GM21515 (cell line): ENCODE measurements at regions not wholly inside any gene's neighbourhood (a gene's known extent, or its start where the extent isn't known, plus 50 kb on each side); places are given as distances from the start of the nearest gene placed in this dataset.
"Not testable (repeated sequence)": the region's sequence is repeated elsewhere in the genome, so short reads cannot be mapped to it uniquely, and the experiment has no call there.

ENCODE experiments used
- ATAC-seq: cut with Tn5 transposase; IDR thresholded peaks from one replicate; pipeline ENCODE4 v1.9.1; 2021; ENCODE audit not compliant: unreplicated experiment

- ATAC-seq = no peak
These were observed 98.9 kb upstream of the WAC start for GRCh38 chr10:28434063-28434462.

- no peak for ATAC-seq
These were observed 90.5 kb upstream of the WAC start for GRCh38 chr10:28442403-28442802.

GRCh38 chr10:28444031-28444430 lies 88.9 kb upstream of the WAC start:
- no peak for ATAC-seq

- no peak for ATAC-seq
These were observed 87.4 kb upstream of the WAC start for GRCh38 chr10:28445516-28445915.

GRCh38 chr10:28449382-28449781 lies 83.5 kb upstream of the WAC start:
- ATAC-seq = no peak

GRCh38 chr10:28449926-28450325 lies 83.0 kb upstream of the WAC start:
- no peak for ATAC-seq

GRCh38 chr10:28453926-28454325 lies 79.0 kb upstream of the WAC start:
- ATAC-seq = no peak

- ATAC-seq = no peak
These were observed 75.8 kb upstream of the WAC start for GRCh38 chr10:28457110-28457509.

GRCh38 chr10:28457873-28458272 lies 75.0 kb upstream of the WAC start:
- not testable (repeated sequence) for ATAC-seq

- no peak for ATAC-seq
These were observed 73.3 kb upstream of the WAC start for GRCh38 chr10:28459453-28460144.

- no peak for ATAC-seq
These were observed 69.8 kb upstream of the WAC start for GRCh38 chr10:28463141-28463540.

- no peak for ATAC-seq
These were observed 69.1 kb upstream of the WAC start for GRCh38 chr10:28463676-28464395.

GRCh38 chr10:28467615-28468014 lies 65.3 kb upstream of the WAC start:
- ATAC-seq = no peak

GRCh38 chr10:28468707-28469483 lies 64.0 kb upstream of the WAC start:
- no peak for ATAC-seq

GRCh38 chr10:28470873-28471651 lies 61.9 kb upstream of the WAC start:
- ATAC-seq = no peak

- no peak for ATAC-seq
These were observed 61.3 kb upstream of the WAC start for GRCh38 chr10:28471652-28472050.

- ATAC-seq = no peak
These were observed 54.3 kb upstream of the WAC start for GRCh38 chr10:28478646-28479045.

GRCh38 chr10:28479425-28479865 lies 53.5 kb upstream of the WAC start:
- no peak for ATAC-seq

GRCh38 chr10:28479927-28480627 lies 52.8 kb upstream of the WAC start:
- ATAC-seq = no peak

GRCh38 chr10:28480628-28480965 lies 52.3 kb upstream of the WAC start:
- ATAC-seq = no peak

- ATAC-seq = not testable (repeated sequence)
These were observed 51.6 kb upstream of the WAC start for GRCh38 chr10:28481346-28481745.
